Stimulated activated CD8-positive, alpha-beta memory T cell treated with anti-CD3 and anti-CD28 coated beads, Interleukin-4, amount 100 ng/mL, for 4 hours (primary cell): ENCODE measurements at regions not wholly inside any gene's neighbourhood (a gene's known extent, or its start where the extent isn't known, plus 50 kb on each side); places are given as distances from the start of the nearest gene placed in this dataset.

Source experiments
- DNase-seq, 2 donors: peaks; one replicate each; pipeline ENCODE4 v3.0.0-alpha.2; 2020; ENCODE audit warnings: low read depth in 2 of 2, low spot score in 1 of 2

GRCh38 chr10:6342096-6342685, 139.5 kb downstream of the PFKFB3 start:
- DNase-seq: no peak

GRCh38 chr10:6343305-6344010, 140.7 kb downstream of the PFKFB3 start:
- DNase-seq: no peak

- DNase-seq: no peak
These were observed 142.7 kb downstream of the PFKFB3 start for GRCh38 chr10:6345404-6345803.

- DNase-seq: no peak
These were observed 143.9 kb downstream of the PFKFB3 start for GRCh38 chr10:6346631-6347030.

- DNase-seq: peak in 1 of 2 donors; percentile 12
These were observed 144.7 kb downstream of the PFKFB3 start for GRCh38 chr10:6347391-6347951.

GRCh38 chr10:6348096-6348874, 145.6 kb downstream of the PFKFB3 start:
- DNase-seq: peak; percentile 29 to 67

GRCh38 chr10:6349846-6350535, 147.3 kb downstream of the PFKFB3 start:
- no peak for DNase-seq

GRCh38 chr10:6350609-6351008, 147.9 kb downstream of the PFKFB3 start:
- no peak for DNase-seq

- no peak for DNase-seq
These were observed 148.8 kb downstream of the PFKFB3 start for GRCh38 chr10:6351495-6351894.

- DNase-seq: no peak
These were observed 150.8 kb downstream of the PFKFB3 start for GRCh38 chr10:6353526-6353925.

- no peak for DNase-seq
These were observed 151.5 kb downstream of the PFKFB3 start for GRCh38 chr10:6354168-6354772.

GRCh38 chr10:6356280-6356793, 153.6 kb downstream of the PFKFB3 start:
- DNase-seq: no peak

GRCh38 chr10:6361869-6362268, 159.1 kb downstream of the PFKFB3 start:
- DNase-seq: no peak

- DNase-seq: no peak
These were observed 160.1 kb downstream of the PFKFB3 start for GRCh38 chr10:6362879-6363278.

GRCh38 chr10:6363511-6363910, 160.8 kb downstream of the PFKFB3 start:
- DNase-seq: no peak

GRCh38 chr10:6364283-6364682, 161.6 kb downstream of the PFKFB3 start:
- DNase-seq: no peak

GRCh38 chr10:6364893-6365292, 162.2 kb downstream of the PFKFB3 start:
- DNase-seq: no peak

GRCh38 chr10:6365384-6365783, 162.7 kb downstream of the PFKFB3 start:
- DNase-seq: no peak
